DOHH2 (cell line): ENCODE measurements at regions not wholly inside any gene's neighbourhood (a gene's known extent, or its start where the extent isn't known, plus 50 kb on each side); places are given as distances from the start of the nearest gene placed in this dataset.
"Not testable (repeated sequence)": the region's sequence is repeated elsewhere in the genome, so short reads cannot be mapped to it uniquely, and the experiment has no call there.

Experiments
- H3F3A ChIP-seq: fragments of 200-600 bp; sonication (generic), shearing (Covaris generic); 2 replicates; pipeline ENCODE4 v1.6.0; 2016; ENCODE audit warnings: antibody characterized with exemption, mild to moderate bottlenecking; ENCODE audit not compliant: control insufficient read depth, insufficient read depth
- H3K27ac ChIP-seq: fragments of 200-600 bp; sonication (generic); 2 replicates; pipeline ENCODE4 v1.5.1; 2014; ENCODE audit warnings: low read depth, mild to moderate bottlenecking, low read length, moderate library complexity
- H3K27me3 ChIP-seq: fragments of 200-600 bp; sonication (generic); 2 replicates; pipeline ENCODE4 v1.6.1; 2014; ENCODE audit warnings: mild to moderate bottlenecking, low read length, mixed read lengths; ENCODE audit not compliant: control insufficient read depth
- H3K36me3 ChIP-seq: fragments of 200-600 bp; sonication (generic); 2 replicates; pipeline ENCODE4 v1.6.1; 2014; ENCODE audit warnings: mild to moderate bottlenecking, low read length, moderate library complexity, mixed read lengths; ENCODE audit not compliant: control insufficient read depth
- H3K4me1 ChIP-seq: fragments of 200-600 bp; sonication (generic); 2 replicates; pipeline ENCODE4 v1.6.1; 2014; ENCODE audit warnings: mild to moderate bottlenecking, low read length, mixed read lengths; ENCODE audit not compliant: control insufficient read depth
- H3K4me2 ChIP-seq: fragments of 200-600 bp; sonication (generic); 2 replicates; pipeline ENCODE4 v1.6.0; 2014; ENCODE audit warnings: mild to moderate bottlenecking, low read length, moderate library complexity
- H3K4me3 ChIP-seq: fragments of 200-600 bp; sonication (generic); 2 replicates; pipeline ENCODE4 v1.5.1; 2014; ENCODE audit warnings: mild to moderate bottlenecking, low read length, mixed read lengths
- H3K79me2 ChIP-seq: fragments of 200-600 bp; sonication (generic); 2 replicates; pipeline ENCODE4 v1.6.1; 2014; ENCODE audit warnings: mild to moderate bottlenecking, low read length, mixed read lengths; ENCODE audit not compliant: control insufficient read depth
- H3K9me2 ChIP-seq: fragments of 200-600 bp; sonication (generic); replicated peaks from 2 replicates; pipeline ENCODE4 v1.6.1; 2014; ENCODE audit warnings: mild to moderate bottlenecking, low read length, mixed read lengths; ENCODE audit not compliant: control insufficient read depth
- H3K9me3 ChIP-seq: fragments of 200-600 bp; sonication (generic); 2 replicates; pipeline ENCODE4 v1.6.1; 2014; ENCODE audit warnings: antibody characterized with exemption, low read length, mixed read lengths; ENCODE audit not compliant: control insufficient read depth, insufficient read depth
- H4K20me1 ChIP-seq: fragments of 200-600 bp; sonication (generic); 2 replicates; pipeline ENCODE4 v1.6.0; 2014; ENCODE audit warnings: low read depth, mild to moderate bottlenecking, antibody characterized with exemption, low read length, moderate library complexity; ENCODE audit not compliant: control insufficient read depth, insufficient read depth
- EZH2phosphoT487 ChIP-seq: fragments of 200-600 bp; sonication (generic); IDR thresholded peaks from 2 replicates; pipeline ENCODE4 v1.6.1; 2017; ENCODE audit warnings: borderline replicate concordance, mild to moderate bottlenecking, antibody characterized with exemption, low read length, moderate library complexity, mixed read lengths
- TF ChIP-seq, protein P1 (sequence below): fragments of 200-600 bp; sonication (generic); IDR thresholded peaks from one replicate; pipeline ENCODE4 v1.5.1; 2014; ENCODE audit warnings: antibody characterized with exemption, mild to moderate bottlenecking, low read depth, low read length; ENCODE audit not compliant: poor library complexity, severe bottlenecking

GRCh38 chr2:145749556-145749955 is 1229.6 kb upstream of the ZEB2 start:
- peaks cover 51% of the 10 kb centered on the region for H3K4me1 ChIP-seq
- TF ChIP-seq, protein P1, sequence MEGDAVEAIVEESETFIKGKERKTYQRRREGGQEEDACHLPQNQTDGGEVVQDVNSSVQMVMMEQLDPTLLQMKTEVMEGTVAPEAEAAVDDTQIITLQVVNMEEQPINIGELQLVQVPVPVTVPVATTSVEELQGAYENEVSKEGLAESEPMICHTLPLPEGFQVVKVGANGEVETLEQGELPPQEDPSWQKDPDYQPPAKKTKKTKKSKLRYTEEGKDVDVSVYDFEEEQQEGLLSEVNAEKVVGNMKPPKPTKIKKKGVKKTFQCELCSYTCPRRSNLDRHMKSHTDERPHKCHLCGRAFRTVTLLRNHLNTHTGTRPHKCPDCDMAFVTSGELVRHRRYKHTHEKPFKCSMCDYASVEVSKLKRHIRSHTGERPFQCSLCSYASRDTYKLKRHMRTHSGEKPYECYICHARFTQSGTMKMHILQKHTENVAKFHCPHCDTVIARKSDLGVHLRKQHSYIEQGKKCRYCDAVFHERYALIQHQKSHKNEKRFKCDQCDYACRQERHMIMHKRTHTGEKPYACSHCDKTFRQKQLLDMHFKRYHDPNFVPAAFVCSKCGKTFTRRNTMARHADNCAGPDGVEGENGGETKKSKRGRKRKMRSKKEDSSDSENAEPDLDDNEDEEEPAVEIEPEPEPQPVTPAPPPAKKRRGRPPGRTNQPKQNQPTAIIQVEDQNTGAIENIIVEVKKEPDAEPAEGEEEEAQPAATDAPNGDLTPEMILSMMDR, result no peak
- TF ChIP-seq EZH2phosphoT487, result no peak
- no peak overlapping the region for H3K4me2 ChIP-seq
- no peak overlapping the region for H3K4me3 ChIP-seq
- no peaks in the 10 kb centered on the region for H4K20me1 ChIP-seq
- no peak overlapping the region for H3K27ac ChIP-seq
- H3K36me3 ChIP-seq, result peaks cover 25% of the 10 kb centered on the region
- no peaks in the 10 kb centered on the region for H3K9me2 ChIP-seq
- no peaks in the 10 kb centered on the region for H3K79me2 ChIP-seq
- H3K27me3 ChIP-seq, result no peaks in the 10 kb centered on the region
- peaks cover 14% of the 10 kb centered on the region for H3K9me3 ChIP-seq
- no peaks in the 10 kb centered on the region for H3F3A ChIP-seq

DNA sequence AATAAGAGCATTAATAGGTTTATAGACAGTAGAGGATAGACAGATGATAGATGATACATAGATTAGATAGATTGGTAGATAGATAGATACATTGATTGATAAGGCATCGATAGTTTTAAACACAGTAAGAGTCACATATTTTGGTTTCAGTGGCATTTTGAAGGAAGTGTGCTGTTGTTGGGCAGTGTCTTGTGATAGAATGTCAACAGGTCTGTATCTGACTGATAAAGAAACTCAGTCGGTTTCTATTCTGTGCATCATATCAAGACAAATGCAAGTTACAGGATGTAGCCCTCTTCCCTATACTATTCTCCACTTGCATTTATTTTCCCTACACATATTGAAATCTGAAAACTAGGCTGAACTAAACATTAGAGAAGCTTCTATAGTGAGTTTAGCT is 1229.0 kb upstream of the ZEB2 start:
- peaks cover 46% of the 10 kb centered on the region for H3K4me1 ChIP-seq

GRCh38 chr2:145747715-145748114 is 1227.8 kb upstream of the ZEB2 start:
- TF ChIP-seq EZH2phosphoT487, result no peak
- TF ChIP-seq, protein P1, result no peak
- H3K4me3 ChIP-seq, result no peak overlapping the region
- no peaks in the 10 kb centered on the region for H3K9me2 ChIP-seq
- no peaks in the 10 kb centered on the region for H3F3A ChIP-seq
- peaks cover 25% of the 10 kb centered on the region for H3K36me3 ChIP-seq
- no peaks in the 10 kb centered on the region for H4K20me1 ChIP-seq
- no peak overlapping the region for H3K4me2 ChIP-seq
- H3K9me3 ChIP-seq, result peaks cover 20% of the 10 kb centered on the region
- H3K27me3 ChIP-seq, result no peaks in the 10 kb centered on the region
- H3K79me2 ChIP-seq, result no peaks in the 10 kb centered on the region
- no peak overlapping the region for H3K27ac ChIP-seq
- peaks cover 46% of the 10 kb centered on the region for H3K4me1 ChIP-seq

More for the DNA sequence above, 1229.0 kb upstream of the ZEB2 start:
- Histone ChIP-seq H4K20me1 (no peaks in the 10 kb centered on the region), H3K36me3 (peaks cover 25% of the 10 kb centered on the region), H3K4me2 (no peak overlapping the region), H3K27ac (no peak overlapping the region), H3K27me3 (no peaks in the 10 kb centered on the region), H3K79me2 (no peaks in the 10 kb centered on the region), H3K4me3 (no peak overlapping the region), H3K9me3 (peaks cover 16% of the 10 kb centered on the region), H3K9me2 (no peaks in the 10 kb centered on the region), H3F3A (no peaks in the 10 kb centered on the region)
- TF ChIP-seq, protein P1, result no peak
- no peak for TF ChIP-seq EZH2phosphoT487

GRCh38 chr2:145745387-145745721 is 1225.4 kb upstream of the ZEB2 start:
- not testable (repeated sequence) for H3K27me3 ChIP-seq, H3K9me2 ChIP-seq, H3K79me2 ChIP-seq, H3K4me2 ChIP-seq, H4K20me1 ChIP-seq, H3K4me3 ChIP-seq, H3K27ac ChIP-seq, H3K36me3 ChIP-seq, H3F3A ChIP-seq
- Histone ChIP-seq H3K4me1 (peaks cover 33% of the 10 kb centered on the region), H3K9me3 (peaks cover 14% of the 10 kb centered on the region)
